Epithelial cell of proximal tubule (primary cell): ENCODE measurements at regions not wholly inside any gene's neighbourhood (a gene's known extent, or its start where the extent isn't known, plus 50 kb on each side); places are given as distances from the start of the nearest gene placed in this dataset.

Experiments
- DNase-seq: peaks from one replicate; pipeline ENCODE4 v3.0.0-alpha.2; 2011; ENCODE audit warnings: low read depth
- H3K4me3 ChIP-seq: 2 replicates; pipeline ENCODE4 v1.5.1; 2011; ENCODE audit warnings: low read depth, mild to moderate bottlenecking, low read length
- TF ChIP-seq, protein P1 (sequence below): conservative IDR thresholded peaks from 2 replicates; pipeline ENCODE4 v1.5.1; 2012; ENCODE audit warnings: low read depth, mild to moderate bottlenecking, low read length

GRCh38 chr5:23451156-23451555, 56.3 kb upstream of the PRDM9 start:
- TF ChIP-seq, protein P1, sequence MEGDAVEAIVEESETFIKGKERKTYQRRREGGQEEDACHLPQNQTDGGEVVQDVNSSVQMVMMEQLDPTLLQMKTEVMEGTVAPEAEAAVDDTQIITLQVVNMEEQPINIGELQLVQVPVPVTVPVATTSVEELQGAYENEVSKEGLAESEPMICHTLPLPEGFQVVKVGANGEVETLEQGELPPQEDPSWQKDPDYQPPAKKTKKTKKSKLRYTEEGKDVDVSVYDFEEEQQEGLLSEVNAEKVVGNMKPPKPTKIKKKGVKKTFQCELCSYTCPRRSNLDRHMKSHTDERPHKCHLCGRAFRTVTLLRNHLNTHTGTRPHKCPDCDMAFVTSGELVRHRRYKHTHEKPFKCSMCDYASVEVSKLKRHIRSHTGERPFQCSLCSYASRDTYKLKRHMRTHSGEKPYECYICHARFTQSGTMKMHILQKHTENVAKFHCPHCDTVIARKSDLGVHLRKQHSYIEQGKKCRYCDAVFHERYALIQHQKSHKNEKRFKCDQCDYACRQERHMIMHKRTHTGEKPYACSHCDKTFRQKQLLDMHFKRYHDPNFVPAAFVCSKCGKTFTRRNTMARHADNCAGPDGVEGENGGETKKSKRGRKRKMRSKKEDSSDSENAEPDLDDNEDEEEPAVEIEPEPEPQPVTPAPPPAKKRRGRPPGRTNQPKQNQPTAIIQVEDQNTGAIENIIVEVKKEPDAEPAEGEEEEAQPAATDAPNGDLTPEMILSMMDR, result no peak
- DNase-seq, result no peak
- no peak overlapping the region for H3K4me3 ChIP-seq

GRCh38 chr5:23450187-23450586, 57.2 kb upstream of the PRDM9 start:
- TF ChIP-seq, protein P1, result no peak
- H3K4me3 ChIP-seq, result no peak overlapping the region
- no peak for DNase-seq

- no peak for DNase-seq
- TF ChIP-seq, protein P1, result no peak
- no peak overlapping the region for H3K4me3 ChIP-seq
Observed at GRCh38 chr5:23448627-23449026, 58.8 kb upstream of the PRDM9 start.

DNA sequence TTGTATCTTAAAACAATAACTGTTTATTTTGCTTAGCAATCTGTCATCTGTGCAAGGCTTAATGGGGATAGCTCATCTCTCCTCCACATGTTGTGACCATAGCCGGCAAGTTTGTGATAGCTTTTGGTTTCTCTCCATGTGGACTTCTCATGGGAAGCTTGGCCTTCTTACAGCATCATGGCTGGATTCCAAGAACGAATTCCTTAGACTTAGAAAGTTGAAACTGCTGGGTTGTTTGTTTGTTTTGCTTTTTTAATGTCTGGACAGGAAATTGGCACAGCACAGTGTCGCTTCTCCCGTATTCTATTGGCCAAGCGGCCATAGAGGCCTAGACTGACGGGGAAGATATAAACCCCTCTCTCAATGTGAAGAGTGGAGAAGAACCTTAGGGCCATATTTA, 61.0 kb upstream of the PRDM9 start:
- H3K4me3 ChIP-seq, result no peak overlapping the region
- DNase-seq, result peak; percentile 67
- TF ChIP-seq, protein P1, result no peak

GRCh38 chr5:23445573-23445972, 61.8 kb upstream of the PRDM9 start:
- H3K4me3 ChIP-seq, result no peak overlapping the region
- TF ChIP-seq, protein P1, result no peak
- no peak for DNase-seq

- TF ChIP-seq, protein P1, result no peak
- no peak for DNase-seq
- no peak overlapping the region for H3K4me3 ChIP-seq
Observed at GRCh38 chr5:23440703-23441102, 66.7 kb upstream of the PRDM9 start.

DNA sequence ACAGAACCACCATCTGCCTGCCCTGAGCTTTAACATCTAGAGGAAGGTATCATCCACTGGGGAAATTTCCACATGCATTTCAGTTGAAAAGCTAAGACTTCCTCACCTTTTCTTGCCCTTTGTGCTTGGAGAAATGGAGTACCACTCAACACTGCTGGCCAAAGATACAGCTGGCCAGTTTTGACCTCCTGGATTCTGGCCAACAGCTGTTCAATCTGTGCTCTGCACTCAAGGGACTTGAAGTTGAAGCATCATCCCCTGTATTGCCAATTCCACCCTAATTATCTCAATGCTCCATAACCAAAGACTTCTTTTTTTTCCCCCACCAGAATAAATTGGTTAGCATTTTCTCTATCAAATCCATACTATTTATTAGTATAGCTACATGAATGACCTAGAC, 70.4 kb upstream of the PRDM9 start:
- no peak for DNase-seq
- H3K4me3 ChIP-seq, result no peak overlapping the region
- TF ChIP-seq, protein P1, result no peak
